ENCODE measurements at regions not wholly inside any gene's neighbourhood (a gene's known extent, or its start where the extent isn't known, plus 50 kb on each side); places are given as distances from the start of the nearest gene placed in this dataset.

- no peak overlapping the region for H3K9ac ChIP-seq (ENCODE audit: low read length)
- no peaks in the 10 kb centered on the region for H3K27me3 ChIP-seq (ENCODE audit: control insufficient read depth, insufficient read depth, low read length)
- no peaks in the 10 kb centered on the region for H3K4me1 ChIP-seq (ENCODE audit: control insufficient read depth, insufficient read depth, low read length)
- peaks cover 6% of the 10 kb centered on the region; the same call in 1 of the 2 replicates for H3K9me3 ChIP-seq (ENCODE audit: control insufficient read depth, insufficient read depth, low read depth, low read length)
- H3K27ac ChIP-seq (ENCODE audit: low read depth, low read length), result no peak overlapping the region
- H3K36me3 ChIP-seq (ENCODE audit: control insufficient read depth, insufficient read depth, low read length), result no peaks in the 10 kb centered on the region
- H3K4me3 ChIP-seq (ENCODE audit: low read depth, low read length), result no peak overlapping the region
These were observed 566.7 kb upstream of the NRP1 start for GRCh38 chr10:33901166-33901565.

DNA sequence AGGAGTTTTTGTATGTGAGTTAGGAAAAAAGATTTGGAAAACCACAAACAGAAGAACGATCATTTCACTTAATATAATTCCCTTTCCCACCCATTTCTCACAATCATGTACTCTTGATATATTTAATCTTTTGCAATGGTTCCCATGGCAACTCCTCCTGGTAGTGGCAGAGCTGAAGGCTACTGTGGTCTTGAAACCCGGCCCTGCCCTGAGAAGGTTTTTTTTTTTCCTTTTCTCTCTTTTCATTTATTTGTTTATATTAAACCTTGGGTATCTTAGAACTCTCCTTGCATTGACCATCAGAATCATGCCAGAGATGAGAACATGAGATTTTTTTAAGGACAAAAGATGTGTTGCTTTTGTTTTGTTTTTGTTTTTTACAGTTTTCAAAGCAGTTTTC, 566.1 kb upstream of the NRP1 start:
- no peak overlapping the region for H3K9ac ChIP-seq (ENCODE audit: low read length)
- H3K9me3 ChIP-seq (ENCODE audit: control insufficient read depth, insufficient read depth, low read depth, low read length), result peaks cover 6% of the 10 kb centered on the region; the same call in 1 of the 2 replicates
- no peaks in the 10 kb centered on the region for H3K27me3 ChIP-seq (ENCODE audit: control insufficient read depth, insufficient read depth, low read length)
- no peaks in the 10 kb centered on the region for H3K4me1 ChIP-seq (ENCODE audit: control insufficient read depth, insufficient read depth, low read length)
- H3K36me3 ChIP-seq (ENCODE audit: control insufficient read depth, insufficient read depth, low read length), result no peaks in the 10 kb centered on the region
- no peak overlapping the region for H3K27ac ChIP-seq (ENCODE audit: low read depth, low read length)
- no peak overlapping the region for H3K4me3 ChIP-seq (ENCODE audit: low read depth, low read length)

DNA sequence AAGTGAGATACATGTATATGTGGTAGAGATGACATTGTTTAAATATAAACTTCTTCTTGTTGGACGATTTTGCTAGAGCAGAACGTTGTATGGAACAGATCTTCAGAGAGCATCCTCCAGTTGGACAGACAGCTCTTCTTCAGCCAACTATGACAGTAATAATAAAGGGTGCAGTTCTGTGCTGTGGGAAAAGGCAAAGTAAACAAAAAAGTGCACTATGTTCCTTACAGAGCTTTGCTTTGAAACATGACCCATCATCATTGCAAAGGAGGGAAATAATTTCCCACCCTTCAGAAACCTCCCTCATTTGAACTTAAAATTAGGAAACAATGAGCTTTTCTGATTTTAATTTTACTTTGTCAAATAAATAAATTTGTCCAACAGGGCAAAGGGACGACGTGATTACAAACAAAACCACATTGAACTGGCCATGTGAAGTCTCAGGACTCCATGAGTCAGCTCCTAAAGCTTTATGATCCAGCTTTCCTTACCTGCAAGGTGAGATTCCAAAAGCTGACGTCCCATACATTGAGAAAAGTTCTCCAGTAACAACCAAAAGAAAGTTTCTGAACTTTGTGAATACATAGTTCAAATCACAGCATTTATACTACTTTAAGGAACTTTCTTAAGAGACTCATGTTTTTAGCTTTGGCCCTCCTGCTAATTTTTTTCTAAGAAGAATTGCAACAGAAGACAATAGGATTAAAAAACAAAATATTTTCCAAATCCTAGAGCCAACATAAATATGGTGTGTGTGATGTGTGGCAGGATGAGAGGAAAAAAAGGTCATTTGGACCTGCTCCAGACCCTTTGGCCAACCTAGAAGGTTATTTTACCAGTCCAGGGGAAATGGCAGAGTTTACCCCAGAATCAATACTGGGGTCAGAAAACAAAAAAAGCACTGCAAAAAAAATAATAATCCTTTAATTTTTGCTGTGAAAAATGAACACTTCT, 565.4 kb upstream of the NRP1 start:
- H3K4me1 ChIP-seq (ENCODE audit: control insufficient read depth, insufficient read depth, low read length), result no peaks in the 10 kb centered on the region
- H3K4me3 ChIP-seq (ENCODE audit: low read depth, low read length), result no peak overlapping the region
- no peak overlapping the region for H3K9ac ChIP-seq (ENCODE audit: low read length)
- no peaks in the 10 kb centered on the region for H3K36me3 ChIP-seq (ENCODE audit: control insufficient read depth, insufficient read depth, low read length)
- peaks cover 6% of the 10 kb centered on the region; the same call in 1 of the 2 replicates for H3K9me3 ChIP-seq (ENCODE audit: control insufficient read depth, insufficient read depth, low read depth, low read length)
- no peak overlapping the region for H3K27ac ChIP-seq (ENCODE audit: low read depth, low read length)
- H3K27me3 ChIP-seq (ENCODE audit: control insufficient read depth, insufficient read depth, low read length), result no peaks in the 10 kb centered on the region

GRCh38 chr10:33897291-33897752, 562.9 kb upstream of the NRP1 start:
- H3K4me1 ChIP-seq (ENCODE audit: control insufficient read depth, insufficient read depth, low read length), result no peaks in the 10 kb centered on the region
- peaks cover 6% of the 10 kb centered on the region; the same call in 1 of the 2 replicates for H3K9me3 ChIP-seq (ENCODE audit: control insufficient read depth, insufficient read depth, low read depth, low read length)
- no peak overlapping the region for H3K4me3 ChIP-seq (ENCODE audit: low read depth, low read length)
- no peak overlapping the region for H3K9ac ChIP-seq (ENCODE audit: low read length)
- no peaks in the 10 kb centered on the region for H3K27me3 ChIP-seq (ENCODE audit: control insufficient read depth, insufficient read depth, low read length)
- H3K27ac ChIP-seq (ENCODE audit: low read depth, low read length), result no peak overlapping the region
- H3K36me3 ChIP-seq (ENCODE audit: control insufficient read depth, insufficient read depth, low read length), result no peaks in the 10 kb centered on the region

GRCh38 chr10:33893506-33893905, 559.0 kb upstream of the NRP1 start:
- H3K4me1 ChIP-seq (ENCODE audit: control insufficient read depth, insufficient read depth, low read length), result no peaks in the 10 kb centered on the region
- no peak overlapping the region for H3K4me3 ChIP-seq (ENCODE audit: low read depth, low read length)
- H3K27ac ChIP-seq (ENCODE audit: low read depth, low read length), result no peak overlapping the region
- peaks cover 5% of the 10 kb centered on the region for H3K9me3 ChIP-seq (ENCODE audit: control insufficient read depth, insufficient read depth, low read depth, low read length)
- H3K9ac ChIP-seq (ENCODE audit: low read length), result no peak overlapping the region
- no peaks in the 10 kb centered on the region for H3K27me3 ChIP-seq (ENCODE audit: control insufficient read depth, insufficient read depth, low read length)
- H3K36me3 ChIP-seq (ENCODE audit: control insufficient read depth, insufficient read depth, low read length), result no peaks in the 10 kb centered on the region

GRCh38 chr10:33889371-33889770, 554.9 kb upstream of the NRP1 start:
- H3K27ac ChIP-seq (ENCODE audit: low read depth, low read length), result no peak overlapping the region
- no peaks in the 10 kb centered on the region for H3K27me3 ChIP-seq (ENCODE audit: control insufficient read depth, insufficient read depth, low read length)
- H3K9ac ChIP-seq (ENCODE audit: low read length), result no peak overlapping the region
- no peaks in the 10 kb centered on the region for H3K4me1 ChIP-seq (ENCODE audit: control insufficient read depth, insufficient read depth, low read length)
- H3K4me3 ChIP-seq (ENCODE audit: low read depth, low read length), result no peak overlapping the region
- no peaks in the 10 kb centered on the region for H3K36me3 ChIP-seq (ENCODE audit: control insufficient read depth, insufficient read depth, low read length)
- H3K9me3 ChIP-seq (ENCODE audit: control insufficient read depth, insufficient read depth, low read depth, low read length), result peaks cover 5% of the 10 kb centered on the region; the same call in 1 of the 2 replicates

DNA sequence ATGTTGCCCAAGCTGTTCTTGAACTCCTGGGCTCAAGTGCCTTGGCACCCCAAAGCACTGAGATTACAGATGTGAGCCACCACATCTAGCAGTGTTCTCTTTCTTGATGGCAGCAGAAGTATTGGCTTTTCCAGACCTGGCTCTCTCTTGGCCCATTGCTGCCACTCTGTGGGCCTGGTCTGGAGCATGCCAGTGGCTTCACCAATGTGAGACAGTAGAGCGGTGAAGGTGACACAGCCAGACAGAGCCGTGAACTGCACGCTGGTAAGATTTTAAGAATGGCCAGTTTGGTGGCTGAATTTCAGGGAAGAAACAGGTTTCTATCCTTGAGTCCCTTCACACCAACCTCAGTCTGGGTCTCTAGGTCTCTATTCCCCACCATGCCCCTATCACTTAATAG, 552.7 kb upstream of the NRP1 start:
- H3K36me3 ChIP-seq (ENCODE audit: control insufficient read depth, insufficient read depth, low read length), result no peaks in the 10 kb centered on the region
- H3K9ac ChIP-seq (ENCODE audit: low read length), result no peak overlapping the region

DNA sequence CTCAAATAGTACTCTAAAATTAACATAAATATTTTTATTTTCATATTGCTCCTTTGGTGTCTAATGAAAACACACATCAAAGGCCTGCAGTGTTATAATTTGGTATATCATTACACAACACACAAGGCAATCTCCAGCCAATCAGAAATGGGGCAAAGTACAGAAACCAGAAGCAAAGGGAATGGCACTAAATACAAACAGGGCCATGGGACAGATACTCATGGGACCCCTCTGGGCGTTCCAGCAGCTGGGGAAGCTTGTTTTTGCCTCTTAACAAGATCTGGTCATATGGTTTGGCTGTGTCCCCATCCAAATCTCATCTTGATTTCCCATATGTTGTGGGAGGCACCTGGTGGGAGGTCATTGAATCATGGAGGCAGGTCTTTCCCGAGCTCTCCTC, 551.8 kb upstream of the NRP1 start:
- Histone ChIP-seq H3K27ac (ENCODE audit: low read depth, low read length) (no peak overlapping the region), H3K4me1 (ENCODE audit: control insufficient read depth, insufficient read depth, low read length) (no peaks in the 10 kb centered on the region), H3K4me3 (ENCODE audit: low read depth, low read length) (no peak overlapping the region), H3K9me3 (ENCODE audit: control insufficient read depth, insufficient read depth, low read depth, low read length) (no peaks in the 10 kb centered on the region), H3K9ac (ENCODE audit: low read length) (no peak overlapping the region), H3K27me3 (ENCODE audit: control insufficient read depth, insufficient read depth, low read length) (no peaks in the 10 kb centered on the region), H3K36me3 (ENCODE audit: control insufficient read depth, insufficient read depth, low read length) (no peaks in the 10 kb centered on the region)

More for the DNA sequence above, 552.7 kb upstream of the NRP1 start:
- peaks cover 5% of the 10 kb centered on the region; the same call in 1 of the 2 replicates for H3K9me3 ChIP-seq (ENCODE audit: control insufficient read depth, insufficient read depth, low read depth, low read length)
- no peak overlapping the region for H3K4me3 ChIP-seq (ENCODE audit: low read depth, low read length)
- H3K27ac ChIP-seq (ENCODE audit: low read depth, low read length), result no peak overlapping the region
- H3K27me3 ChIP-seq (ENCODE audit: control insufficient read depth, insufficient read depth, low read length), result no peaks in the 10 kb centered on the region
- H3K4me1 ChIP-seq (ENCODE audit: control insufficient read depth, insufficient read depth, low read length), result no peaks in the 10 kb centered on the region

DNA sequence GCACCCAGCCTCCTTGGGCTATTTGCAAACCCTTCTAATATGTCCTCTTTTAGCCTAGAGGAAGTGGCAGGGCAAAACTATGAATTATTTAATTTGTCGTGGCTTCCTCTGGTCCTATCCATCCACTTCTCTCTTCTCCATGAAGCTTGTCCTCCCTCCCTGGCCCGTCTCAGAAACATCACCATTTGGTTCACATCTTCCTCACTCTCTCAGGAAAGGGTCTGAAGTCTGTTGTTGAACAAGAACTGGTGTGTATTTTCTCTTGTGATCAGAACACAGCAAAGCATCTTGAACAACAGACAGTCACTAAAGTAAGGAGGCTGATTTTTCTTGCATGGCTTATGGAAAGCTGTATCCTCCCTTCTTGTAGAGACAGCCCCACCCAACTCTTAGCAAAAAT, 550.1 kb upstream of the NRP1 start:
- no peaks in the 10 kb centered on the region for H3K9me3 ChIP-seq (ENCODE audit: control insufficient read depth, insufficient read depth, low read depth, low read length)
- no peaks in the 10 kb centered on the region for H3K27me3 ChIP-seq (ENCODE audit: control insufficient read depth, insufficient read depth, low read length)
- H3K36me3 ChIP-seq (ENCODE audit: control insufficient read depth, insufficient read depth, low read length), result no peaks in the 10 kb centered on the region
- H3K4me3 ChIP-seq (ENCODE audit: low read depth, low read length), result no peak overlapping the region
- H3K9ac ChIP-seq (ENCODE audit: low read length), result no peak overlapping the region
- no peak overlapping the region for H3K27ac ChIP-seq (ENCODE audit: low read depth, low read length)
- no peaks in the 10 kb centered on the region for H3K4me1 ChIP-seq (ENCODE audit: control insufficient read depth, insufficient read depth, low read length)

- H3K27me3 ChIP-seq (ENCODE audit: control insufficient read depth, insufficient read depth, low read length), result no peaks in the 10 kb centered on the region
- no peak overlapping the region for H3K9ac ChIP-seq (ENCODE audit: low read length)
- H3K36me3 ChIP-seq (ENCODE audit: control insufficient read depth, insufficient read depth, low read length), result no peaks in the 10 kb centered on the region
- H3K9me3 ChIP-seq (ENCODE audit: control insufficient read depth, insufficient read depth, low read depth, low read length), result no peaks in the 10 kb centered on the region
- no peak overlapping the region for H3K27ac ChIP-seq (ENCODE audit: low read depth, low read length)
- H3K4me3 ChIP-seq (ENCODE audit: low read depth, low read length), result no peak overlapping the region
- no peaks in the 10 kb centered on the region for H3K4me1 ChIP-seq (ENCODE audit: control insufficient read depth, insufficient read depth, low read length)
These were observed 549.4 kb upstream of the NRP1 start for GRCh38 chr10:33883881-33884280.

DNA sequence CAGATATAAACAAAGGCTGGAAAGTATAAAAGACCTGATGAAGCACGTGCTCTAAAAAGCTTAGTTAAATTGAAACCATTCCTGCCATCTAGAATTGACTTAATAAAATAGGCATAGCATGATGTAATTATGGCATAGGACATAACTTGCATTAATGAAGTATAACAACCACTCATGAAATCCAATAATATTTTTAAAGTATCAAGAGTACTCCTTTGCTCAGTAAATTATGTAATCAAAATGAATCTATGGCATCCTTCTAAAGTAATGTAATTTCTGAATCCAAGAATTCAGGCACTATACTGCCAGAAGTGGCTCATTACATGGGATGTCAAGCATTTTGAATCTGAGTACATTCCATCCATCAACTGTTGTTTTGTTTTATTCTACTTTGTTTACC, 548.5 kb upstream of the NRP1 start:
- no peak overlapping the region for H3K27ac ChIP-seq (ENCODE audit: low read depth, low read length)
- no peaks in the 10 kb centered on the region for H3K4me1 ChIP-seq (ENCODE audit: control insufficient read depth, insufficient read depth, low read length)
- H3K9me3 ChIP-seq (ENCODE audit: control insufficient read depth, insufficient read depth, low read depth, low read length), result no peaks in the 10 kb centered on the region
- no peaks in the 10 kb centered on the region for H3K27me3 ChIP-seq (ENCODE audit: control insufficient read depth, insufficient read depth, low read length)
- no peak overlapping the region for H3K4me3 ChIP-seq (ENCODE audit: low read depth, low read length)
- no peak overlapping the region for H3K9ac ChIP-seq (ENCODE audit: low read length)
- H3K36me3 ChIP-seq (ENCODE audit: control insufficient read depth, insufficient read depth, low read length), result no peaks in the 10 kb centered on the region
